ENCODE measurements at regions not wholly inside any gene's neighbourhood (a gene's known extent, or its start where the extent isn't known, plus 50 kb on each side); places are given as distances from the start of the nearest gene placed in this dataset.

- TF ChIP-seq, protein P1, sequence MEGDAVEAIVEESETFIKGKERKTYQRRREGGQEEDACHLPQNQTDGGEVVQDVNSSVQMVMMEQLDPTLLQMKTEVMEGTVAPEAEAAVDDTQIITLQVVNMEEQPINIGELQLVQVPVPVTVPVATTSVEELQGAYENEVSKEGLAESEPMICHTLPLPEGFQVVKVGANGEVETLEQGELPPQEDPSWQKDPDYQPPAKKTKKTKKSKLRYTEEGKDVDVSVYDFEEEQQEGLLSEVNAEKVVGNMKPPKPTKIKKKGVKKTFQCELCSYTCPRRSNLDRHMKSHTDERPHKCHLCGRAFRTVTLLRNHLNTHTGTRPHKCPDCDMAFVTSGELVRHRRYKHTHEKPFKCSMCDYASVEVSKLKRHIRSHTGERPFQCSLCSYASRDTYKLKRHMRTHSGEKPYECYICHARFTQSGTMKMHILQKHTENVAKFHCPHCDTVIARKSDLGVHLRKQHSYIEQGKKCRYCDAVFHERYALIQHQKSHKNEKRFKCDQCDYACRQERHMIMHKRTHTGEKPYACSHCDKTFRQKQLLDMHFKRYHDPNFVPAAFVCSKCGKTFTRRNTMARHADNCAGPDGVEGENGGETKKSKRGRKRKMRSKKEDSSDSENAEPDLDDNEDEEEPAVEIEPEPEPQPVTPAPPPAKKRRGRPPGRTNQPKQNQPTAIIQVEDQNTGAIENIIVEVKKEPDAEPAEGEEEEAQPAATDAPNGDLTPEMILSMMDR (IDR thresholded peaks at IDR 0.05) = no peak
- TF ChIP-seq POLR2A (IDR thresholded peaks at IDR 0.05) = no peak
Measured at GRCh38 chr1:223011505-223011856, 131.6 kb downstream of the TLR5 start.

Data from suprapubic skin (tissue), 3 donors.